WERI-Rb-1 (cell line): ENCODE measurements at regions not wholly inside any gene's neighbourhood (a gene's known extent, or its start where the extent isn't known, plus 50 kb on each side); places are given as distances from the start of the nearest gene placed in this dataset.

ENCODE experiments used
- DNase-seq: peaks from one replicate; pipeline ENCODE4 v3.0.0-alpha.2; 2020
- H3K27ac ChIP-seq: fragments of 250-450 bp; sonication (Bioruptor Pico); 2 replicates; pipeline ENCODE4 v1.5.1; 2020; ENCODE audit warnings: mild to moderate bottlenecking, moderate library complexity
- H3K27me3 ChIP-seq: fragments of 250-450 bp; sonication (Bioruptor Pico); 2 replicates; pipeline ENCODE4 v1.5.1; 2021; ENCODE audit warnings: mild to moderate bottlenecking, low read depth, moderate library complexity; ENCODE audit not compliant: insufficient read depth, severe bottlenecking
- H3K36me3 ChIP-seq: fragments of 250-450 bp; sonication (Bioruptor Pico); 2 replicates; pipeline ENCODE4 v1.5.1; 2020; ENCODE audit warnings: mild to moderate bottlenecking, moderate library complexity
- H3K4me3 ChIP-seq: 2 replicates; pipeline ENCODE4 v1.5.1; 2011; ENCODE audit warnings: low read depth, mild to moderate bottlenecking, control low read depth, low read length
- H3K9me3 ChIP-seq: fragments of 250-450 bp; sonication (Bioruptor Pico); 2 replicates; pipeline ENCODE4 v1.5.1; 2021; ENCODE audit warnings: mild to moderate bottlenecking, moderate library complexity; ENCODE audit not compliant: severe bottlenecking
- CTCF ChIP-seq: IDR thresholded peaks from 2 replicates; pipeline ENCODE4 v1.5.1; 2011; ENCODE audit warnings: low read depth, mild to moderate bottlenecking, control low read depth, inconsistent platforms, low read length

DNA sequence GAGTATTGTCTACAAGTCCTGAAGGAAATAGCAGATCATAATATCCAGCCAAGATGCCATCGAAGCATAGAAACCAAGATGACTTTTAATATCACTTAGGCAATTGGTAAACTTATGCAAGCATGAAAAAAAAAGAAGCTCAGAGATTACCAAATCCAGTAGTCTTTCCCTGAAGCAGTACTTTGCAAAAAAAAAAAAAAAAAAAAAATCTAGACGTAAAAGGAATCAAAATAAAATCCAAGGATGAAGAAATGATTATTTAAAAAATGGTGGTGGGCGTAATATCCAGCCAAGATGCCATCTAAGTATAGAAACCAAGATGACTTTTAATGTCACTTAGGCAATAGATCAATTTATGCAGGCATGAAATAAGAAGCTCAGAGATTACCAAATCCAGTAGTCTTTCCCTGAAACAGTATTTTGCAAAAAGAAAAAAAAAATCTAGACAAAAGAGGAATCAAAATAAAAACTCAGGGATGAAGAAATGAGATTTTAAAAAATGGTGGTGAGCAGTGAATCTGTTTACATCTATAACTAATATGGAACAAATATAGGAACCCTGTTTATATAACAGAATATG lies 108.8 kb downstream of the GYPC start:
- DNase-seq: no peak
- H3K36me3 ChIP-seq: no peaks in the 10 kb centered on the region
- H3K27me3 ChIP-seq: peaks cover 37% of the 10 kb centered on the region
- no peak overlapping the region for H3K27ac ChIP-seq
- no peaks in the 10 kb centered on the region for H3K9me3 ChIP-seq
- H3K4me3 ChIP-seq: no peak overlapping the region
- no peak for TF ChIP-seq CTCF

DNA sequence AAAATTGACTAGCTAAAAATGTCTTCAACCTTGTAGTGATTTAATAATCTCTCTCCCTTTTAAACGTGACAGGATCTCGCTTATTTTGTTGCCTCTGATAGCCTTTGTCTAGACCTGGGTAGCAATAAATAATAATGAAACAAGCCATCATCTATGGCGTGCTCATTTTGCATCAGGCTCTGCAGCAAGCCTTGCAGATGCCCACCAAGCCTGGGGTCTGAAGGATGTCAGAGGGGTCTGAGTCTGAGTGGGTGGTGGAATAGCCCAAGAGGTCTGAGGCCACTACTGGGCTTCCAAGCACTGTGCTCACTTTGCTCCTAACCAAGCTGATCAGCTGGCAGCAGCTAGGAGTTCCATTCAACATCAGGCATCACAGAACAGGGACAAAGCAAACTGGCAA lies 109.4 kb downstream of the GYPC start:
- TF ChIP-seq CTCF: no peak
- no peaks in the 10 kb centered on the region for H3K36me3 ChIP-seq
- no peaks in the 10 kb centered on the region for H3K9me3 ChIP-seq
- no peak for DNase-seq
- no peak overlapping the region for H3K4me3 ChIP-seq
- peaks cover 37% of the 10 kb centered on the region for H3K27me3 ChIP-seq
- no peak overlapping the region for H3K27ac ChIP-seq

GRCh38 chr2:126766295-126766968 lies 110.5 kb downstream of the GYPC start:
- no peak overlapping the region for H3K4me3 ChIP-seq
- peaks cover 45% of the 10 kb centered on the region for H3K27me3 ChIP-seq
- H3K9me3 ChIP-seq: no peaks in the 10 kb centered on the region
- H3K27ac ChIP-seq: no peak overlapping the region
- no peaks in the 10 kb centered on the region for H3K36me3 ChIP-seq
- no peak for TF ChIP-seq CTCF
- no peak for DNase-seq

- no peak overlapping the region for H3K4me3 ChIP-seq
Observed at GRCh38 chr2:126766969-126767296, 111.0 kb downstream of the GYPC start.

DNA sequence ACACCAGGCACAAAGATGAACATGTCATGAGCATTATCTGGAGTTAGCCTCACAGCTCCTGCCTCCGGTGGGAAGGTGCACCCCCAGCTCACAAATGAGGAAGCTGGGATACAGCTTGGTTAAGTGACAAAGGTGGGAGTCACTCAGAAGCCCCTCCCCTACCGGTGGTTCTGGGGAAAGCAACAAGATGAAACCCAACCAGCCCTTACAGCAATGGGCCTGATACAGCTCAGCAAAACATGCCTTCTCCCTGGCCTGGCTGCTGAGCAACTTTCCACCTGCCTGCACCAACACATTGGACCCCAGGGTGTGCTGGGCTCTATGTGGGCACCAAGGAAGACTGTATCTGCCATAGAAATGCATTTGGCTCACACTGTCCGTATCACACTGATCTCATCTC lies 113.2 kb downstream of the GYPC start:
- peak; percentile 29; the same call in 1 of the 2 replicates for TF ChIP-seq CTCF
- H3K27ac ChIP-seq: no peak overlapping the region

More at GRCh38 chr2:126766969-126767296, 111.0 kb downstream of the GYPC start:
- Histone ChIP-seq H3K9me3 (no peaks in the 10 kb centered on the region), H3K27me3 (peaks cover 50% of the 10 kb centered on the region), H3K36me3 (no peaks in the 10 kb centered on the region), H3K27ac (no peak overlapping the region)
- no peak for DNase-seq
- no peak for TF ChIP-seq CTCF

DNA sequence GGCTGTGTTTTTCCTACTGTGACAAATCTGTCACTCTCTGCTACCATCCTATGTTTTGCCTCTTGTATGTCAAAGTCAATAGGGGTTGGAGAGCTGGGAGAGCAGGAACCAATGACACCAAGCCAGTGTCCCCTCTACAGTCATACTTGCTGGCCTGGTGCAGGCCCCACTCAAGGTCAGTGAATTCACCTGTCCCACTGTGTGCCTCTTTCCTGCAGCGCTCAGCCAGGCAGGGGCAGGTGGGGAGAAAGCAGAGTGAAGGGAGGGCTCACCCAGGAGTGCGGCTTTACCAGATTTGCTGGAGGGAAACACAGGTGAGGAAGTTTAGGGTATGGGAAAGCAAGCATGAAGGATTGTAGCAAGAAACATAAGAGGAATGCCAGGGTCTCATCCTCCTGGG lies 114.5 kb downstream of the GYPC start:
- Histone ChIP-seq H3K27ac (no peak overlapping the region), H3K4me3 (no peak overlapping the region), H3K36me3 (no peaks in the 10 kb centered on the region), H3K27me3 (peaks cover 80% of the 10 kb centered on the region), H3K9me3 (no peaks in the 10 kb centered on the region)
- DNase-seq: no peak
- TF ChIP-seq CTCF: no peak

More for the DNA sequence above, 113.2 kb downstream of the GYPC start:
- Histone ChIP-seq H3K27me3 (peaks cover 68% of the 10 kb centered on the region), H3K9me3 (no peaks in the 10 kb centered on the region), H3K4me3 (no peak overlapping the region), H3K36me3 (no peaks in the 10 kb centered on the region)
- no peak for DNase-seq
